ENCODE measurements at regions not wholly inside any gene's neighbourhood (a gene's known extent, or its start where the extent isn't known, plus 50 kb on each side); places are given as distances from the start of the nearest gene placed in this dataset.
"Not testable (repeated sequence)": the region's sequence is repeated elsewhere in the genome, so short reads cannot be mapped to it uniquely, and the experiment has no call there.

GRCh38 chr4:60934566-60935295, 265.4 kb upstream of the ADGRL3 start:
- no peak for DNase-seq

- DNase-seq, result no peak
Observed at GRCh38 chr4:60938181-60938580, 261.9 kb upstream of the ADGRL3 start.

GRCh38 chr4:60938621-60939020, 261.5 kb upstream of the ADGRL3 start:
- DNase-seq, result no peak

GRCh38 chr4:60944060-60944459, 256.1 kb upstream of the ADGRL3 start:
- no peak for DNase-seq

- no peak for DNase-seq
Observed at GRCh38 chr4:60945641-60946040, 254.5 kb upstream of the ADGRL3 start.

GRCh38 chr4:60948008-60948407, 252.1 kb upstream of the ADGRL3 start:
- no peak for DNase-seq

GRCh38 chr4:60952921-60953320, 247.2 kb upstream of the ADGRL3 start:
- no peak for DNase-seq

- no peak for DNase-seq
Observed at GRCh38 chr4:60953826-60954225, 246.3 kb upstream of the ADGRL3 start.

- no peak for DNase-seq
Observed at GRCh38 chr4:60962286-60962685, 237.8 kb upstream of the ADGRL3 start.

GRCh38 chr4:60981534-60981933, 218.6 kb upstream of the ADGRL3 start:
- DNase-seq, result no peak

- no peak for DNase-seq
Observed at GRCh38 chr4:60989141-60989540, 211.0 kb upstream of the ADGRL3 start.

- DNase-seq, result no peak
Observed at GRCh38 chr4:60992037-60992436, 208.1 kb upstream of the ADGRL3 start.

- no peak for DNase-seq
Observed at GRCh38 chr4:61003301-61003700, 196.8 kb upstream of the ADGRL3 start.

GRCh38 chr4:61004651-61005170, 195.4 kb upstream of the ADGRL3 start:
- no peak for DNase-seq

- no peak for DNase-seq
Observed at GRCh38 chr4:61011051-61011450, 189.1 kb upstream of the ADGRL3 start.

- not testable (repeated sequence) for DNase-seq
Observed at GRCh38 chr4:61011936-61012335, 188.2 kb upstream of the ADGRL3 start.

- no peak for DNase-seq
Observed at GRCh38 chr4:61024610-61025009, 175.5 kb upstream of the ADGRL3 start.

- DNase-seq, result no peak
Observed at GRCh38 chr4:61027939-61028338, 172.2 kb upstream of the ADGRL3 start.

- no peak for DNase-seq
Observed at GRCh38 chr4:61036071-61036684, 163.9 kb upstream of the ADGRL3 start.

- DNase-seq, result no peak
Observed at GRCh38 chr4:61041527-61041926, 158.6 kb upstream of the ADGRL3 start.

- no peak for DNase-seq
Observed at GRCh38 chr4:61044837-61045236, 155.3 kb upstream of the ADGRL3 start.

GRCh38 chr4:61049018-61049417, 151.1 kb upstream of the ADGRL3 start:
- DNase-seq, result no peak

- DNase-seq, result no peak
Observed at GRCh38 chr4:61067381-61067780, 132.7 kb upstream of the ADGRL3 start.

GRCh38 chr4:61068060-61068459, 132.1 kb upstream of the ADGRL3 start:
- no peak for DNase-seq
